Left ventricle myocardium inferior (tissue), 1 donor: ENCODE measurements at regions not wholly inside any gene's neighbourhood (a gene's known extent, or its start where the extent isn't known, plus 50 kb on each side); places are given as distances from the start of the nearest gene placed in this dataset.

Experiments used
- DNase-seq: peaks from one replicate; pipeline ENCODE4 v3.0.0-alpha.2; 2020
- H3K27ac ChIP-seq: fragments of 200-600 bp; replicated peaks from 2 replicates; pipeline ENCODE4 v1.8.0; 2021
- H3K27me3 ChIP-seq: fragments of 200-600 bp; 2 replicates; pipeline ENCODE4 v1.8.0; 2021; ENCODE audit warnings: low read depth
- H3K36me3 ChIP-seq: fragments of 200-600 bp; 2 replicates; pipeline ENCODE4 v1.8.0; 2021
- H3K4me1 ChIP-seq: fragments of 200-600 bp; 2 replicates; pipeline ENCODE4 v1.8.0; 2021
- H3K4me3 ChIP-seq: fragments of 200-600 bp; 2 replicates; pipeline ENCODE4 v1.8.0; 2021; ENCODE audit warnings: mild to moderate bottlenecking, moderate library complexity
- H3K9me3 ChIP-seq: fragments of 200-600 bp; replicated peaks from 2 replicates; pipeline ENCODE4 v1.8.0; 2021
- CTCF ChIP-seq: fragments of 200-600 bp; IDR thresholded peaks from 2 replicates; pipeline ENCODE4 v1.8.0; 2021; ENCODE audit warnings: antibody characterized with exemption, mild to moderate bottlenecking, borderline replicate concordance
- intact Hi-C: fragments of 100-400 bp; cut with micrococcal nuclease; formaldehyde crosslinking; loops from one replicate; pipeline ENCODE4 v1.11.0; 2022
- donor health status: DM: no; HTN: yes; CAD: no; lungs with severe emphysema.

GRCh38 chr18:1463981-1464380 lies 559.3 kb downstream of the ADCYAP1 start:
- Histone ChIP-seq H3K27ac (no peak overlapping the region), H3K4me3 (no peak overlapping the region), H3K27me3 (no peaks in the 10 kb centered on the region), H3K36me3 (no peaks in the 10 kb centered on the region), H3K4me1 (no peaks in the 10 kb centered on the region), H3K9me3 (peaks cover 3% of the 10 kb centered on the region)
- no peak for TF ChIP-seq CTCF
- no peak for DNase-seq
- intact Hi-C loops: no loop called here

GRCh38 chr18:1464444-1465217 lies 560.0 kb downstream of the ADCYAP1 start:
- H3K4me1 ChIP-seq: no peaks in the 10 kb centered on the region
- H3K27ac ChIP-seq: no peak overlapping the region
- intact Hi-C loops: no loop called here
- H3K9me3 ChIP-seq: no peaks in the 10 kb centered on the region
- DNase-seq: no peak
- H3K4me3 ChIP-seq: no peak overlapping the region
- H3K27me3 ChIP-seq: no peaks in the 10 kb centered on the region
- TF ChIP-seq CTCF: no peak
- H3K36me3 ChIP-seq: no peaks in the 10 kb centered on the region

- Histone ChIP-seq H3K27me3 (no peaks in the 10 kb centered on the region), H3K4me1 (no peaks in the 10 kb centered on the region), H3K4me3 (no peak overlapping the region), H3K9me3 (no peaks in the 10 kb centered on the region), H3K27ac (no peak overlapping the region), H3K36me3 (no peaks in the 10 kb centered on the region)
- DNase-seq: no peak
- intact Hi-C loops: no loop called here
- TF ChIP-seq CTCF: no peak
Observed at GRCh38 chr18:1466035-1466434, 561.4 kb downstream of the ADCYAP1 start.

- H3K27ac ChIP-seq: no peak overlapping the region
- TF ChIP-seq CTCF: no peak
- no peaks in the 10 kb centered on the region for H3K4me1 ChIP-seq
- H3K36me3 ChIP-seq: no peaks in the 10 kb centered on the region
- no peak overlapping the region for H3K4me3 ChIP-seq
- no peaks in the 10 kb centered on the region for H3K27me3 ChIP-seq
- no peak for DNase-seq
- H3K9me3 ChIP-seq: no peaks in the 10 kb centered on the region
- intact Hi-C loops: no loop called here
Observed at GRCh38 chr18:1467461-1467964, 562.8 kb downstream of the ADCYAP1 start.

- intact Hi-C loops: no loop called here
- H3K4me1 ChIP-seq: no peaks in the 10 kb centered on the region
- no peak overlapping the region for H3K27ac ChIP-seq
- no peak overlapping the region for H3K4me3 ChIP-seq
- no peak for TF ChIP-seq CTCF
- H3K27me3 ChIP-seq: no peaks in the 10 kb centered on the region
- no peaks in the 10 kb centered on the region for H3K9me3 ChIP-seq
- DNase-seq: no peak
- no peaks in the 10 kb centered on the region for H3K36me3 ChIP-seq
Observed at GRCh38 chr18:1468550-1468949, 563.9 kb downstream of the ADCYAP1 start.
